ENCODE measurements at regions not wholly inside any gene's neighbourhood (a gene's known extent, or its start where the extent isn't known, plus 50 kb on each side); places are given as distances from the start of the nearest gene placed in this dataset.

- no peak for TF ChIP-seq CTCF (IDR thresholded peaks at IDR 0.05 in 8 of 11, conservative IDR thresholded peaks at IDR 0.05 in 3 of 11)
- no peak for TF ChIP-seq POLR2A (IDR thresholded peaks at IDR 0.05)
Measured at GRCh38 chr2:55759271-55759921, 65.8 kb upstream of the PNPT1 start.
